H9 (cell line): ENCODE measurements at regions not wholly inside any gene's neighbourhood (a gene's known extent, or its start where the extent isn't known, plus 50 kb on each side); places are given as distances from the start of the nearest gene placed in this dataset.

ENCODE experiments used
- DNase-seq: peaks from one replicate; pipeline ENCODE4 v3.0.0-alpha.2; 2017
- H2AFZ ChIP-seq: one replicate; pipeline ENCODE4 v1.6.1; 2013; ENCODE audit warnings: mild to moderate bottlenecking, low read length, control low read depth, moderate library complexity
- H2AK5ac ChIP-seq: 2 replicates; pipeline ENCODE4 v1.6.1; 2013; ENCODE audit warnings: low read length, control low read depth, mixed read lengths; ENCODE audit not compliant: insufficient read length
- H2BK120ac ChIP-seq: one replicate; pipeline ENCODE4 v1.6.1; 2013; ENCODE audit warnings: low read depth, mild to moderate bottlenecking, low read length, control low read depth, inconsistent platforms; ENCODE audit not compliant: poor library complexity, severe bottlenecking
- H2BK12ac ChIP-seq: 2 replicates; pipeline ENCODE4 v1.6.1; 2013; ENCODE audit warnings: low read length, control low read depth, mixed read lengths, low read depth; ENCODE audit not compliant: insufficient read length
- H2BK15ac ChIP-seq: 2 replicates; pipeline ENCODE4 v1.6.1; 2013; ENCODE audit warnings: low read depth, low read length, control low read depth
- H2BK20ac ChIP-seq: one replicate; pipeline ENCODE4 v1.6.1; 2013; ENCODE audit warnings: low read depth, mild to moderate bottlenecking, low read length, control low read depth, inconsistent platforms; ENCODE audit not compliant: poor library complexity, severe bottlenecking
- H2BK5ac ChIP-seq: 2 replicates; pipeline ENCODE4 v1.6.1; 2013; ENCODE audit warnings: low read length, control low read depth, mixed read lengths; ENCODE audit not compliant: insufficient read length
- H3K14ac ChIP-seq: 2 replicates; pipeline ENCODE4 v1.6.1; 2013; ENCODE audit warnings: low read length, control low read depth; ENCODE audit not compliant: insufficient read depth
- H3K18ac ChIP-seq: 2 replicates; pipeline ENCODE4 v1.6.1; 2013; ENCODE audit warnings: low read depth, mild to moderate bottlenecking, mixed read lengths, low read length, control low read depth; ENCODE audit not compliant: insufficient read length
- H3K23ac ChIP-seq: 2 replicates; pipeline ENCODE4 v1.6.1; 2013; ENCODE audit warnings: low read length, control low read depth, mixed read lengths, low read depth; ENCODE audit not compliant: insufficient read length
- H3K23me2 ChIP-seq: 2 replicates; pipeline ENCODE4 v1.6.1; 2013; ENCODE audit warnings: low read depth, mild to moderate bottlenecking, mixed read lengths, low read length, control low read depth; ENCODE audit not compliant: insufficient read length, poor library complexity, severe bottlenecking
- H3K27ac ChIP-seq: 2 replicates; pipeline ENCODE4 v1.5.1; 2013; ENCODE audit warnings: low read length, control low read depth, mixed read lengths, low read depth; ENCODE audit not compliant: insufficient read length
- H3K27me3 ChIP-seq: 2 replicates; pipeline ENCODE4 v1.6.1; 2013; ENCODE audit warnings: low read length, control low read depth, inconsistent platforms; ENCODE audit not compliant: insufficient read depth
- H3K4ac ChIP-seq: 2 replicates; pipeline ENCODE4 v1.6.1; 2013; ENCODE audit warnings: low read depth, mild to moderate bottlenecking, control low read depth, inconsistent platforms, low read length, moderate library complexity
- H3K4me1 ChIP-seq: 2 replicates; pipeline ENCODE4 v1.6.1; 2013; ENCODE audit warnings: low read length, control low read depth, inconsistent platforms; ENCODE audit not compliant: insufficient read depth
- H3K4me2 ChIP-seq: 2 replicates; pipeline ENCODE4 v1.6.1; 2013; ENCODE audit warnings: low read length, control low read depth, mixed read lengths; ENCODE audit not compliant: insufficient read length, insufficient read depth
- H3K56ac ChIP-seq: 2 replicates; pipeline ENCODE4 v1.6.1; 2013; ENCODE audit warnings: low read depth, mild to moderate bottlenecking, mixed read lengths, low read length, control low read depth; ENCODE audit not compliant: insufficient read length
- H3K79me1 ChIP-seq: 2 replicates; pipeline ENCODE4 v1.6.1; 2013; ENCODE audit warnings: low read depth, mild to moderate bottlenecking, moderate library complexity, low read length, control low read depth, inconsistent platforms; ENCODE audit not compliant: insufficient read depth, poor library complexity, severe bottlenecking
- H3K79me2 ChIP-seq: 2 replicates; pipeline ENCODE4 v1.6.1; 2013; ENCODE audit warnings: low read length, control low read depth, inconsistent platforms; ENCODE audit not compliant: insufficient read depth
- H3K9ac ChIP-seq: 2 replicates; pipeline ENCODE4 v1.6.1; 2013; ENCODE audit warnings: low read length, control low read depth, mixed read lengths; ENCODE audit not compliant: insufficient read length; ENCODE audit errors: extremely low read depth
- H3K9me3 ChIP-seq: one replicate; pipeline ENCODE4 v1.6.1; 2013; ENCODE audit warnings: low read depth, low read length, inconsistent platforms; ENCODE audit not compliant: control insufficient read depth
- H3T11ph ChIP-seq: one replicate; pipeline ENCODE4 v1.6.1; 2013; ENCODE audit warnings: mild to moderate bottlenecking, low read length, control low read depth, inconsistent platforms
- H4K20me1 ChIP-seq: one replicate; pipeline ENCODE4 v1.6.1; 2013; ENCODE audit not compliant: control insufficient read depth, insufficient read length, insufficient read depth
- H4K5ac ChIP-seq: 2 replicates; pipeline ENCODE4 v1.6.1; 2013; ENCODE audit warnings: low read depth, mild to moderate bottlenecking, mixed read lengths, low read length, control low read depth; ENCODE audit not compliant: insufficient read length
- H4K8ac ChIP-seq: replicated peaks from 2 replicates; pipeline ENCODE4 v1.6.1; 2013; ENCODE audit warnings: low read length, control low read depth, mixed read lengths, low read depth; ENCODE audit not compliant: insufficient read length
- H4K91ac ChIP-seq: 2 replicates; pipeline ENCODE4 v1.6.1; 2013; ENCODE audit warnings: low read depth, mild to moderate bottlenecking, moderate library complexity, mixed read lengths, low read length, control low read depth; ENCODE audit not compliant: insufficient read length
- H3K27ac Mint-ChIP-seq, 3 experiments: 2 replicates in 2 of 3; 3 replicates in 1 of 3; pipeline ENCODE4 v1.8.0; 2020 to 2021; ENCODE audit warnings: mixed read lengths in 3 of 3, mild to moderate bottlenecking in 1 of 3, moderate library complexity in 1 of 3
- H3K27me3 Mint-ChIP-seq: 2 replicates; pipeline ENCODE4 v1.8.0; 2021; ENCODE audit warnings: low read depth, mild to moderate bottlenecking, moderate library complexity, mixed read lengths
- H3K36me3 Mint-ChIP-seq, 3 experiments: 2 replicates in 2 of 3; 3 replicates in 1 of 3; pipeline ENCODE4 v1.8.0; 2020 to 2021; ENCODE audit warnings: low read depth in 3 of 3, mixed read lengths in 3 of 3; ENCODE audit not compliant: insufficient read depth in 1 of 3
- H3K4me1 Mint-ChIP-seq, 2 experiments: 2 replicates each; pipeline ENCODE4 v1.8.0; 2020; ENCODE audit warnings: mixed read lengths in 2 of 2
- H3K4me3 Mint-ChIP-seq, 2 experiments: 2 replicates in 1 of 2; 3 replicates in 1 of 2; pipeline ENCODE4 v1.8.0; 2020 to 2021; ENCODE audit warnings: mild to moderate bottlenecking in 2 of 2, mixed read lengths in 2 of 2, moderate library complexity in 1 of 2
- H3K9me3 Mint-ChIP-seq, 2 experiments: 2 replicates in 1 of 2; 3 replicates in 1 of 2; pipeline ENCODE4 v1.8.0; 2020; ENCODE audit warnings: mild to moderate bottlenecking in 2 of 2, mixed read lengths in 2 of 2, moderate library complexity in 1 of 2
- WGBS: extraction: QIAGEN DNeasy Blood & Tissue Kit; methylation state at CpG from one replicate; pipeline ENCODE4 v1.1.7; 2013; ENCODE audit warnings: missing lambda C conversion rate, low lambda C conversion rate, mixed read lengths; ENCODE audit not compliant: insufficient read length; ENCODE audit errors: extremely low coverage; 5-methylcytosine and 5-hydroxymethylcytosine counted together
- TF ChIP-seq, protein P1 (sequence below): fragments of 200-600 bp; sonication (generic); conservative IDR thresholded peaks from 3 replicates; pipeline ENCODE4 v1.8.0; 2021; ENCODE audit warnings: antibody characterized with exemption, mild to moderate bottlenecking

DNA sequence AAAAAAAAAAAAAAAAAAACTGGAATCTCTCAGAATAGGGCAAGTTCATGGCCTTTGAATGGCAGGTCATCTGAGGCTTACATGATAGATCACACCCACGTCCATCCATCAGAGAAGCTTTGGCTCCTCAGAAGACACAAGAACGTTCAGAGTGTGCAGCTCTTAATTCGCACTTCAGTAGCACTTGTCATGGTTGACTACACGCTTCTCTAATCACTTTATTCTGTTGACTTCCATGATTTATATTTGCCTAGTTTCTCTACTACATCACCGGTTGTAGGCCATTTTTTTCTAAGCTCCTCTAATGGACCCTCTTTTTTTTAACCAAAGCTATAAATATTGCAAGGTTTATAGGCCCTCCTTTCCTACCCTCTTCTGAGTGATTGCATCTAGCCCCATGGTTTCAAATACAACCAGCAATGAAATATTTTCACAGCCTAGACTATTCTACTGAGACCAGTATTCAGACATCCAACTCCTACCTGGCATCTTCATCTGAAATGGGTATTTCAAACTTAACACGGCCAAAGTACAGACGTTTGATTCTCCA is 305.4 kb upstream of the CELF2 start:
- Histone ChIP-seq H3K23me2 (no peaks in the 10 kb centered on the region), H2BK5ac (no peak overlapping the region), H4K5ac (no peak overlapping the region), H3T11ph (no peak overlapping the region), H3K79me1 (no peaks in the 10 kb centered on the region), H4K20me1 (no peaks in the 10 kb centered on the region), H3K23ac (no peak overlapping the region), H2BK120ac (no peak overlapping the region), H4K8ac (no peak overlapping the region), H2BK20ac (no peak overlapping the region), H2AK5ac (no peak overlapping the region), H3K4ac (no peak overlapping the region), H3K4me1 (peaks cover 4% of the 10 kb centered on the region; the same call in 1 of the 2 replicates), H3K27ac (no peak overlapping the region), H4K91ac (no peak overlapping the region), H3K56ac (no peak overlapping the region), H2AFZ (no peak overlapping the region), H2BK15ac (no peak overlapping the region), H3K14ac (no peak overlapping the region), H3K4me2 (no peak overlapping the region), H2BK12ac (no peak overlapping the region), H3K27me3 (no peaks in the 10 kb centered on the region), H3K9ac (no peak overlapping the region), H3K18ac (no peak overlapping the region), H3K79me2 (no peaks in the 10 kb centered on the region), H3K9me3 (no peaks in the 10 kb centered on the region)
- DNase-seq, result no peak
- Mint-ChIP-seq H3K9me3 (no peaks in the 10 kb centered on the region; a peak in 1 of 5 replicates), H3K4me3 (no peak overlapping the region), H3K4me1 (peaks cover 15 to 18% of the 10 kb centered on the region in 2 experiments), H3K27ac (no peak overlapping the region), H3K27me3 (no peaks in the 10 kb centered on the region), H3K36me3 (no peaks in the 10 kb centered on the region; a peak in 1 of 7 replicates)
- TF ChIP-seq, protein P1, sequence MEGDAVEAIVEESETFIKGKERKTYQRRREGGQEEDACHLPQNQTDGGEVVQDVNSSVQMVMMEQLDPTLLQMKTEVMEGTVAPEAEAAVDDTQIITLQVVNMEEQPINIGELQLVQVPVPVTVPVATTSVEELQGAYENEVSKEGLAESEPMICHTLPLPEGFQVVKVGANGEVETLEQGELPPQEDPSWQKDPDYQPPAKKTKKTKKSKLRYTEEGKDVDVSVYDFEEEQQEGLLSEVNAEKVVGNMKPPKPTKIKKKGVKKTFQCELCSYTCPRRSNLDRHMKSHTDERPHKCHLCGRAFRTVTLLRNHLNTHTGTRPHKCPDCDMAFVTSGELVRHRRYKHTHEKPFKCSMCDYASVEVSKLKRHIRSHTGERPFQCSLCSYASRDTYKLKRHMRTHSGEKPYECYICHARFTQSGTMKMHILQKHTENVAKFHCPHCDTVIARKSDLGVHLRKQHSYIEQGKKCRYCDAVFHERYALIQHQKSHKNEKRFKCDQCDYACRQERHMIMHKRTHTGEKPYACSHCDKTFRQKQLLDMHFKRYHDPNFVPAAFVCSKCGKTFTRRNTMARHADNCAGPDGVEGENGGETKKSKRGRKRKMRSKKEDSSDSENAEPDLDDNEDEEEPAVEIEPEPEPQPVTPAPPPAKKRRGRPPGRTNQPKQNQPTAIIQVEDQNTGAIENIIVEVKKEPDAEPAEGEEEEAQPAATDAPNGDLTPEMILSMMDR, result no peak
- WGBS, result no CpG with 5 or more reads among the region's 7 CpGs
